SK-N-SH (cell line): ENCODE measurements at regions not wholly inside any gene's neighbourhood (a gene's known extent, or its start where the extent isn't known, plus 50 kb on each side); places are given as distances from the start of the nearest gene placed in this dataset.

ENCODE experiments used
- CTCF ChIA-PET: fragments of 300-600, 350-600 bp; formaldehyde crosslinking; extraction: SDS; loops from one replicate; lab custom pipeline; 2021; lab: Yijun Ruan, JAX
- POLR2A ChIA-PET: fragments of 350-600 bp; sonication (Branson Sonifier 250); formaldehyde crosslinking; extraction: SDS; loops from one replicate; lab custom pipeline; 2020; ENCODE audit warnings: antibody characterized with exemption, inconsistent platforms; lab: Yijun Ruan, JAX
- DNase-seq: peaks from one replicate; pipeline ENCODE4 v3.0.0; 2012
- H2AFZ ChIP-seq: fragments of 200-600 bp; sonication (generic); 2 replicates; pipeline ENCODE4 v1.8.1; 2016; ENCODE audit warnings: antibody characterized with exemption, mild to moderate bottlenecking, low read depth
- H3F3A ChIP-seq: fragments of 200-600 bp; sonication (generic); replicated peaks from 2 replicates; pipeline ENCODE3; 2016; ENCODE audit warnings: antibody characterized with exemption, mild to moderate bottlenecking; ENCODE audit not compliant: insufficient read depth
- H3K27ac ChIP-seq, 2 experiments: fragments of 200-500 bp in 1 of 2; fragments of 200-600 bp in 1 of 2; sonication (Bioruptor generic) in 1 of 2; sonication (generic), shearing (Covaris generic) in 1 of 2; 2 replicates each; pipeline versions ENCODE4 v1.5.1 to v1.6.1; 2014 to 2016; ENCODE audit warnings: low read depth in 2 of 2, inconsistent platforms in 1 of 2, low read length in 1 of 2, mild to moderate bottlenecking in 1 of 2, mixed read lengths in 1 of 2
- H3K27me3 ChIP-seq: fragments of 200-600 bp; sonication (generic), shearing (Covaris generic); 2 replicates; pipeline ENCODE4 v1.6.1; 2016; ENCODE audit warnings: mixed run types; ENCODE audit not compliant: insufficient read depth
- H3K36me3 ChIP-seq, 2 experiments: fragments of 200-500 bp in 1 of 2; fragments of 200-600 bp in 1 of 2; sonication (Bioruptor generic) in 1 of 2; sonication (generic) in 1 of 2; replicated peaks in 1 of 2; 2 replicates each; pipeline versions ENCODE3 to v1.5.1; 2014 to 2016; ENCODE audit warnings: low read length in 1 of 2, mild to moderate bottlenecking in 1 of 2; ENCODE audit not compliant: insufficient read depth in 2 of 2, control insufficient read depth in 1 of 2
- H3K4me1 ChIP-seq, 2 experiments: fragments of 200-500 bp in 1 of 2; fragments of 200-600 bp in 1 of 2; sonication (Bioruptor generic) in 1 of 2; sonication (generic), shearing (Covaris generic) in 1 of 2; 2 replicates each; pipeline versions ENCODE4 v1.5.1 to v1.6.1; 2014 to 2016; ENCODE audit warnings: low read depth in 1 of 2, low read length in 1 of 2, mixed run types in 1 of 2; ENCODE audit not compliant: insufficient read depth in 2 of 2, control insufficient read depth in 1 of 2
- H3K4me2 ChIP-seq: fragments of 200-600 bp; sonication (generic), shearing (Covaris generic); 2 replicates; pipeline ENCODE4 v1.6.1; 2017; ENCODE audit warnings: mixed run types
- H3K4me3 ChIP-seq, 2 experiments: fragments of 200-500 bp in 1 of 2; fragments of 200-600 bp in 1 of 2; sonication (Bioruptor generic) in 1 of 2; sonication (generic), shearing (Covaris generic) in 1 of 2; 2 replicates each; pipeline versions ENCODE4 v1.5.1 to v1.8.1; 2014 to 2016; ENCODE audit warnings: low read depth in 2 of 2, inconsistent platforms in 1 of 2, low read length in 1 of 2, mild to moderate bottlenecking in 1 of 2, mixed read lengths in 1 of 2, moderate library complexity in 1 of 2
- H3K79me2 ChIP-seq: fragments of 200-600 bp; sonication (generic); 2 replicates; pipeline ENCODE4 v1.8.1; 2017; ENCODE audit warnings: mild to moderate bottlenecking; ENCODE audit not compliant: insufficient read depth
- H3K9ac ChIP-seq: fragments of 200-600 bp; sonication (generic); 2 replicates; pipeline ENCODE4 v1.6.1; 2017; ENCODE audit warnings: mixed run types
- H3K9me2 ChIP-seq: fragments of 200-600 bp; sonication (generic); 2 replicates; pipeline ENCODE4 v1.6.1; 2017; ENCODE audit warnings: mixed run types
- H3K9me3 ChIP-seq: fragments of 200-600 bp; sonication (generic); 2 replicates; pipeline ENCODE4 v1.6.1; 2017; ENCODE audit warnings: mixed run types, mild to moderate bottlenecking, moderate library complexity
- H4K20me1 ChIP-seq: fragments of 200-600 bp; sonication (generic); 2 replicates; pipeline ENCODE4 v1.6.1; 2017; ENCODE audit warnings: mild to moderate bottlenecking, mixed run types; ENCODE audit not compliant: insufficient read depth
- CTCF ChIP-seq: fragments of 200-600 bp; sonication (generic); IDR thresholded peaks from 2 replicates; pipeline ENCODE4 v1.6.1; 2017; ENCODE audit warnings: antibody characterized with exemption, mild to moderate bottlenecking, moderate library complexity
- ELF1 ChIP-seq: IDR thresholded peaks from 2 replicates; pipeline ENCODE4 v1.4.0; 2012
- FOXM1 ChIP-seq: IDR thresholded peaks from 2 replicates; pipeline ENCODE4 v1.4.0; 2012; ENCODE audit warnings: low read depth, mild to moderate bottlenecking
- GABPA ChIP-seq: IDR thresholded peaks from 2 replicates; pipeline ENCODE4 v1.4.0; 2012; ENCODE audit warnings: low read depth, mild to moderate bottlenecking
- IRF3 ChIP-seq: fragments of 150-350 bp; IDR thresholded peaks from 2 replicates; pipeline ENCODE4 v1.6.1; 2016; ENCODE audit warnings: mild to moderate bottlenecking, low read depth, low read length
- MAX ChIP-seq: IDR thresholded peaks from 2 replicates; pipeline ENCODE4 v1.4.0; 2012; ENCODE audit warnings: low read depth
- MXI1 ChIP-seq: IDR thresholded peaks from 2 replicates; pipeline ENCODE4 v1.6.1; 2012; ENCODE audit warnings: mild to moderate bottlenecking, low read depth, low read length, improper control_type of control experiment
- NFIC ChIP-seq: IDR thresholded peaks from 2 replicates; pipeline ENCODE4 v1.4.0; 2012; ENCODE audit warnings: borderline replicate concordance
- POLR2AphosphoS5 ChIP-seq: IDR thresholded peaks from 2 replicates; pipeline ENCODE4 v1.6.1; 2012; ENCODE audit warnings: low read depth, low read length
- RCOR1 ChIP-seq: fragments of 150-350 bp; IDR thresholded peaks from 2 replicates; pipeline ENCODE4 v1.6.1; 2017; ENCODE audit warnings: antibody characterized with exemption, low read length
- REST ChIP-seq: IDR thresholded peaks from 2 replicates; pipeline ENCODE4 v1.6.1; 2012; ENCODE audit warnings: mild to moderate bottlenecking, low read depth, low read length, moderate library complexity
- RFX5 ChIP-seq: IDR thresholded peaks from 2 replicates; pipeline ENCODE4 v1.6.1; 2012; ENCODE audit warnings: mild to moderate bottlenecking, improper control_type of control experiment, low read length
- RXRA ChIP-seq: IDR thresholded peaks from 2 replicates; pipeline ENCODE4 v1.4.0; 2012; ENCODE audit warnings: low read depth, mild to moderate bottlenecking, borderline replicate concordance
- SIN3A ChIP-seq: IDR thresholded peaks from 2 replicates; pipeline ENCODE4 v1.6.1; 2012; ENCODE audit warnings: low read depth, mild to moderate bottlenecking, low read length, moderate library complexity, borderline replicate concordance
- TCF12 ChIP-seq: IDR thresholded peaks from 2 replicates; pipeline ENCODE4 v1.4.0; 2012
- USF1 ChIP-seq: IDR thresholded peaks from 2 replicates; pipeline ENCODE4 v1.4.0; 2012; ENCODE audit warnings: low read depth, borderline replicate concordance

GRCh38 chr10:2036209-2036608 is 298.9 kb upstream of the ADARB2 start:
- no peaks in the 10 kb centered on the region for H3K36me3 ChIP-seq
- no peaks in the 10 kb centered on the region for H3K27me3 ChIP-seq
- POLR2A ChIA-PET: no interaction called here
- no peaks in the 10 kb centered on the region for H3F3A ChIP-seq
- no peak overlapping the region for H3K9ac ChIP-seq
- no peak overlapping the region for H3K4me3 ChIP-seq
- no peaks in the 10 kb centered on the region; the same call in 1 of the 2 replicates for H3K9me3 ChIP-seq
- H3K27ac ChIP-seq: no peak overlapping the region
- no peaks in the 10 kb centered on the region for H3K79me2 ChIP-seq
- H3K9me2 ChIP-seq: no peaks in the 10 kb centered on the region
- H4K20me1 ChIP-seq: no peaks in the 10 kb centered on the region
- CTCF ChIA-PET: no interaction called here
- no peaks in the 10 kb centered on the region for H3K4me1 ChIP-seq
- DNase-seq: no peak
- no peak overlapping the region for H3K4me2 ChIP-seq
- TF ChIP-seq ELF1: no peak
- no peak for TF ChIP-seq POLR2AphosphoS5
- no peak for TF ChIP-seq MXI1
- TF ChIP-seq USF1: no peak
- no peak for TF ChIP-seq SIN3A
- no peak for TF ChIP-seq RXRA
- no peak for TF ChIP-seq FOXM1
- no peak for TF ChIP-seq CTCF
- TF ChIP-seq NFIC: no peak
- TF ChIP-seq GABPA: no peak
- no peak for TF ChIP-seq IRF3
- no peak for TF ChIP-seq TCF12
- no peak for TF ChIP-seq RCOR1
- TF ChIP-seq MAX: no peak
- TF ChIP-seq RFX5: no peak
- no peak for TF ChIP-seq REST
- TF ChIP-seq, all 33 proteins: peak for 0
- no peak overlapping the region for H2AFZ ChIP-seq
